ENCODE measurements at regions not wholly inside any gene's neighbourhood (a gene's known extent, or its start where the extent isn't known, plus 50 kb on each side); places are given as distances from the start of the nearest gene placed in this dataset.

- Histone ChIP-seq H2AFZ (ENCODE audit: low read length) (no peak overlapping the region), H3K9me3 (ENCODE audit: insufficient read depth, low read depth, low read length) (no peaks in the 10 kb centered on the region), H3K9ac (ENCODE audit: low read depth, low read length, poor library complexity, severe bottlenecking) (no peak overlapping the region), H3K4me2 (ENCODE audit: low read depth, low read length, poor library complexity, severe bottlenecking) (no peak overlapping the region), H3K36me3 (ENCODE audit: insufficient read depth, low read length) (no peaks in the 10 kb centered on the region), H4K20me1 (ENCODE audit: insufficient read depth, low read length, poor library complexity, severe bottlenecking) (no peaks in the 10 kb centered on the region), H3K79me2 (ENCODE audit: insufficient read depth, low read length) (no peaks in the 10 kb centered on the region), H3K27me3 (ENCODE audit: insufficient read depth, low read length, poor library complexity, severe bottlenecking) (no peaks in the 10 kb centered on the region), H3K4me1 (ENCODE audit: insufficient read depth, low read length, poor library complexity, severe bottlenecking) (peaks cover 4% of the 10 kb centered on the region), H3K9me2 (replicated peaks; ENCODE audit: low read depth, low read length) (no peaks in the 10 kb centered on the region), H3F3A (ENCODE audit: low read depth) (no peaks in the 10 kb centered on the region), H3K4me3 (ENCODE audit: low read length, poor library complexity, severe bottlenecking) (no peak overlapping the region)
- TF ChIP-seq CTCF (conservative IDR thresholded peaks at IDR 0.05; ENCODE audit: low read length) = no peak
- no peak for TF ChIP-seq EZH2phosphoT487 (IDR thresholded peaks at IDR 0.05; ENCODE audit: borderline replicate concordance)
Observed at GRCh38 chr15:69737916-69738315, 285.3 kb downstream of the RPLP1 start.

GRCh38 chr15:69740684-69741083 is 288.1 kb downstream of the RPLP1 start:
- Histone ChIP-seq H3K9ac (ENCODE audit: low read depth, low read length, poor library complexity, severe bottlenecking) (no peak overlapping the region), H3K9me3 (ENCODE audit: insufficient read depth, low read depth, low read length) (no peaks in the 10 kb centered on the region), H3K79me2 (ENCODE audit: insufficient read depth, low read length) (no peaks in the 10 kb centered on the region), H3K4me2 (ENCODE audit: low read depth, low read length, poor library complexity, severe bottlenecking) (no peak overlapping the region), H3K27me3 (ENCODE audit: insufficient read depth, low read length, poor library complexity, severe bottlenecking) (no peaks in the 10 kb centered on the region), H3K4me1 (ENCODE audit: insufficient read depth, low read length, poor library complexity, severe bottlenecking) (peaks cover 22% of the 10 kb centered on the region), H3K4me3 (ENCODE audit: low read length, poor library complexity, severe bottlenecking) (no peak overlapping the region), H3K36me3 (ENCODE audit: insufficient read depth, low read length) (no peaks in the 10 kb centered on the region), H4K20me1 (ENCODE audit: insufficient read depth, low read length, poor library complexity, severe bottlenecking) (no peaks in the 10 kb centered on the region), H3K9me2 (replicated peaks; ENCODE audit: low read depth, low read length) (no peaks in the 10 kb centered on the region), H2AFZ (ENCODE audit: low read length) (no peak overlapping the region), H3F3A (ENCODE audit: low read depth) (no peaks in the 10 kb centered on the region)
- TF ChIP-seq EZH2phosphoT487 (IDR thresholded peaks at IDR 0.05; ENCODE audit: borderline replicate concordance) = no peak

- H3F3A ChIP-seq (ENCODE audit: low read depth) = no peaks in the 10 kb centered on the region
- H3K4me1 ChIP-seq (ENCODE audit: insufficient read depth, low read length, poor library complexity, severe bottlenecking) = peaks cover 22% of the 10 kb centered on the region
- no peak overlapping the region for H3K4me2 ChIP-seq (ENCODE audit: low read depth, low read length, poor library complexity, severe bottlenecking)
- no peak overlapping the region for H3K9ac ChIP-seq (ENCODE audit: low read depth, low read length, poor library complexity, severe bottlenecking)
- H3K27me3 ChIP-seq (ENCODE audit: insufficient read depth, low read length, poor library complexity, severe bottlenecking) = no peaks in the 10 kb centered on the region
- H2AFZ ChIP-seq (ENCODE audit: low read length) = no peak overlapping the region
- H3K9me2 ChIP-seq (replicated peaks; ENCODE audit: low read depth, low read length) = no peaks in the 10 kb centered on the region
- no peaks in the 10 kb centered on the region for H3K36me3 ChIP-seq (ENCODE audit: insufficient read depth, low read length)
- TF ChIP-seq EZH2phosphoT487 (IDR thresholded peaks at IDR 0.05; ENCODE audit: borderline replicate concordance) (no peak), CTCF (conservative IDR thresholded peaks at IDR 0.05; ENCODE audit: low read length) (no peak)
- no peaks in the 10 kb centered on the region for H4K20me1 ChIP-seq (ENCODE audit: insufficient read depth, low read length, poor library complexity, severe bottlenecking)
- no peaks in the 10 kb centered on the region for H3K9me3 ChIP-seq (ENCODE audit: insufficient read depth, low read depth, low read length)
- no peak overlapping the region for H3K4me3 ChIP-seq (ENCODE audit: low read length, poor library complexity, severe bottlenecking)
- no peaks in the 10 kb centered on the region for H3K79me2 ChIP-seq (ENCODE audit: insufficient read depth, low read length)
Observed at GRCh38 chr15:69742361-69742760, 289.7 kb downstream of the RPLP1 start.

- Histone ChIP-seq H3K4me1 (ENCODE audit: insufficient read depth, low read length, poor library complexity, severe bottlenecking) (peaks cover 22% of the 10 kb centered on the region), H3K27me3 (ENCODE audit: insufficient read depth, low read length, poor library complexity, severe bottlenecking) (no peaks in the 10 kb centered on the region), H3F3A (ENCODE audit: low read depth) (no peaks in the 10 kb centered on the region), H3K79me2 (ENCODE audit: insufficient read depth, low read length) (no peaks in the 10 kb centered on the region), H3K36me3 (ENCODE audit: insufficient read depth, low read length) (no peaks in the 10 kb centered on the region), H3K4me2 (ENCODE audit: low read depth, low read length, poor library complexity, severe bottlenecking) (no peak overlapping the region), H3K9ac (ENCODE audit: low read depth, low read length, poor library complexity, severe bottlenecking) (no peak overlapping the region), H3K4me3 (ENCODE audit: low read length, poor library complexity, severe bottlenecking) (no peak overlapping the region), H3K9me3 (ENCODE audit: insufficient read depth, low read depth, low read length) (no peaks in the 10 kb centered on the region), H4K20me1 (ENCODE audit: insufficient read depth, low read length, poor library complexity, severe bottlenecking) (no peaks in the 10 kb centered on the region), H3K9me2 (replicated peaks; ENCODE audit: low read depth, low read length) (no peaks in the 10 kb centered on the region), H2AFZ (ENCODE audit: low read length) (no peak overlapping the region)
- TF ChIP-seq EZH2phosphoT487 (IDR thresholded peaks at IDR 0.05; ENCODE audit: borderline replicate concordance) (no peak), CTCF (conservative IDR thresholded peaks at IDR 0.05; ENCODE audit: low read length) (no peak)
Observed at GRCh38 chr15:69743091-69743490, 290.5 kb downstream of the RPLP1 start.

Measured in Loucy (cell line).